Thyroid gland (tissue), 4 donors: ENCODE measurements at regions not wholly inside any gene's neighbourhood (a gene's known extent, or its start where the extent isn't known, plus 50 kb on each side); places are given as distances from the start of the nearest gene placed in this dataset.

Source experiments
- CTCF ChIP-seq, 6 experiments: fragments of 200-600 bp in 3 of 6; fragments of 450-650 bp in 3 of 6; sonication (generic) in 3 of 6; IDR thresholded peaks; one replicate each; pipeline ENCODE4 v1.5.1; 2016 to 2019; ENCODE audit warnings: antibody characterized with exemption in 6 of 6, mild to moderate bottlenecking in 2 of 6, inconsistent platforms in 1 of 6, moderate library complexity in 1 of 6
- POLR2A ChIP-seq, 2 donors: fragments of 450-650 bp; IDR thresholded peaks; one replicate each; pipeline ENCODE4 v1.6.1; 2017; ENCODE audit warnings: antibody characterized with exemption in 2 of 2, mild to moderate bottlenecking in 2 of 2, moderate library complexity in 1 of 2

DNA sequence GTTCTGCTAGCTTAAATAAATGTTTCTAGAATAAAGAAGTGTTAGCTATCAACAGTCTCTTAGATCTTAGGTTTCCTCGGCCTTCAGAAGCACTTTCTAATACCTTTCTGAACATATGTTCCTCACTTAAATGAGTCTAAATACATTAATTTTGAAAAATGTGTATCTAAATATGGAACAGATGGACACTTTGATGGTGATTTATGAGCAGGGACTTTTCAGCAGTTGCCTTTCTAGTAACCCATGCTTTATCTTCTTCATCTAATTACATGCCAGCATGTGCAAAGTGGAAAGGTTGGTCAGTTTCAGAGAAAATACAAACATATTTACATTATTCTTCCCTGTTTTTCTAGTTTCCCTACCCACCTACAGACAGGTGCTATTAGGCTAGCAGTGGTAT lies 797.0 kb upstream of the CHAC2 start:
- TF ChIP-seq POLR2A (IDR thresholded peaks at IDR 0.05) (no peak), CTCF (IDR thresholded peaks at IDR 0.05) (no peak)
